GM21737 (cell line): ENCODE measurements at regions not wholly inside any gene's neighbourhood (a gene's known extent, or its start where the extent isn't known, plus 50 kb on each side); places are given as distances from the start of the nearest gene placed in this dataset.

Experiments used
- ATAC-seq: cut with Tn5 transposase; IDR thresholded peaks from one replicate; pipeline ENCODE4 v1.9.1; 2021; ENCODE audit warnings: mild to moderate bottlenecking, moderate library complexity; ENCODE audit not compliant: unreplicated experiment

DNA sequence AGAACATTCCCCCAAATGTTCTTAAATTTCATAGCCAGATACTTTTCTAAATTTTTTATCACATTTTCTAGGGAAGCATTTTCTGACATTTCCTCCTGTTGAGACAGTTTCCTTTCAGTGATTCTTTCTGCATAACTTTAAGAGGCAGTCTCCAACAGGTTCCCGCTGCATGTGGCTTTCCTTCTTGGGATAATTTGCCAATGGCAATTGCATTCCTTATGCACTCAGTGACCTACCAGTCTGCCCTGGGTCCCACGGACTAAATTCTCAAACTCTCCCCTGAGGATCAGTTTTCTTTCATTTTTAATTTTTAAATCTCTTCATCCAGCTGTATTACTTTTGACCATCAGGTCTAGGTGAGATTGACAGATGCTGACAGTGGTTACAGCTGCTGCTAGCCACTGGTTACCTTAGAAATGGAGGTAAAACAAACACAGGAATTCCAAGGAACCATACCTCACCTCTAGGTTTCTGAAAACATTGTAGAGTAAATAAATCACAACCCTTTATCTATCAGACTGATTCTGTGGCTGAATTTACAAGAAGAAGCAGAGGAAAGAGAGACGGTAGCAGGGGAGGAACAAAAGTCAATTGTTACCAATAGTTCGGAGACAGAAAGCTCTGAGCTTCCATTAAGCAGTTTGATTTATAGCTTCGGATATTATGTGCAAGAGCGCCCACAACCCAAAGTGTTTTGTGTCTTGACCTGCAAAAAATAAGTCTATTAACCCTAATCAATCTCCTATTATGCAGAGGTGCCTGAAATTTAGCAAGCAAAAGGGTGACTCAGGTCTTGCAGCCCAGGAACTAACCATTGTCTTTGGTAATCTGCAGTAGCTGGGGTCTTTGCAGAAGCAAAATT, 216.0 kb downstream of the PMP22 start:
- ATAC-seq, result no peak

GRCh38 chr17:15048381-15048780, 216.7 kb downstream of the PMP22 start:
- ATAC-seq, result no peak

- ATAC-seq, result no peak
Measured at GRCh38 chr17:15042311-15042710, 222.8 kb downstream of the PMP22 start.

DNA sequence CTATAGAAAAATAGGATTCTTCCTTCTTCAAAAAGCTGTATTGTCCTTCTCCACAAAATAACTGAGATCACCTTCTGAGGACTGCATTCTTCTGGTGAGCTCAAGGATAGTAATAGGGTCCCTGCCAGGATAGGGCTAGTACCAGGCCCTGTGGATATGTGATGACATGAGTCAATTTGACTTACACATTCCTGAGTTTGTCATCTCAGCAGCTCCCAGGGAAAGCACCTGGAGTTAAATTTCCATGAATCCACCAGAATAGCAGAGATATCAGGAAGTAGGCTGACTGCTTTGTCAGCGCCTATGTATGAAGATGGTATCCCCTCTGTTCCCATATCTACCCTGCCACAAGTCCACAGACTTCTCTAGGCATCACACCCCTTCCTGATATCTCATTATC, 225.8 kb downstream of the PMP22 start:
- ATAC-seq, result no peak

GRCh38 chr17:15038656-15039055, 226.5 kb downstream of the PMP22 start:
- ATAC-seq, result no peak

- ATAC-seq, result no peak
Measured at GRCh38 chr17:15036238-15036637, 228.9 kb downstream of the PMP22 start.

DNA sequence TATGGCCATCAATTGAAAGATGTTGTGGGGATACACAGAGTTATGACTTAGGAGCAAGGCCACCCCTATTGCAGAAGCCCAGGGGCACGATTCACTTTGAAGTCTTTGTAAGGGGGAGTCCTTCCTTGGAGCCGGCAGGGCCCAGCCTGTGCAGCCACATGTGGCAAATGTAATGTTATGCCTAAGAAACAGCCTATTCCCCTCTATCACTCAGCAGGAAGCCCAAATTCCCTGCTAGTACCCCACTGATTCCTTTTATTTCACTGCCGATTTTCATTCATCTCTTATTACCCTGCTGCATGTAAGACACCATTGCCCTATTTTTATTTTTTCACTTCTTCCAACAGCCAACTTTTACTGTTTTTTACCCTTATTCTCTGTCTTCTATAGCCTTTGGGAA, 233.2 kb downstream of the PMP22 start:
- no peak for ATAC-seq

GRCh38 chr17:15029469-15029868, 235.7 kb downstream of the PMP22 start:
- no peak for ATAC-seq

DNA sequence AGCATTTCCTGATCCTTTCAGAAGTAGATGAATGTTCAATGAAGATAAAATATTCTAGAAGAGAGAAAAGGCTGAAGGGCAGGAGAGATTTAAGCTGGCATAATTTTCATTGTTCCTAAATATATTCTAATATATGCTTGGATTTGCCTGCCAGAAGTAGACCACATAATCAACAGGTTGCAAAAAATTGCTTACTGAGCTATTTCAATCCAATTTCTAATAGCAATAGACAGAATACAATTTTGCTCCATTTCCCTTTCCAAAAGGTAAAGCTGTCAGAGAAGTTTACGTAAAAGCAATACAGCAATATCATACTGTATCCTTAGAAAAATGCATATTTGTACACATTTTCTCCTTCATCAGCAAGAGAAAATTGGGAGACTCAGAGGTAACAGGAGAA, 237.3 kb downstream of the PMP22 start:
- no peak for ATAC-seq

GRCh38 chr17:15026088-15026487, 239.0 kb downstream of the PMP22 start:
- ATAC-seq, result no peak

- ATAC-seq, result no peak
Measured at GRCh38 chr17:15023589-15024336, 241.4 kb downstream of the PMP22 start.

GRCh38 chr17:15019158-15019557, 246.0 kb downstream of the PMP22 start:
- no peak for ATAC-seq

DNA sequence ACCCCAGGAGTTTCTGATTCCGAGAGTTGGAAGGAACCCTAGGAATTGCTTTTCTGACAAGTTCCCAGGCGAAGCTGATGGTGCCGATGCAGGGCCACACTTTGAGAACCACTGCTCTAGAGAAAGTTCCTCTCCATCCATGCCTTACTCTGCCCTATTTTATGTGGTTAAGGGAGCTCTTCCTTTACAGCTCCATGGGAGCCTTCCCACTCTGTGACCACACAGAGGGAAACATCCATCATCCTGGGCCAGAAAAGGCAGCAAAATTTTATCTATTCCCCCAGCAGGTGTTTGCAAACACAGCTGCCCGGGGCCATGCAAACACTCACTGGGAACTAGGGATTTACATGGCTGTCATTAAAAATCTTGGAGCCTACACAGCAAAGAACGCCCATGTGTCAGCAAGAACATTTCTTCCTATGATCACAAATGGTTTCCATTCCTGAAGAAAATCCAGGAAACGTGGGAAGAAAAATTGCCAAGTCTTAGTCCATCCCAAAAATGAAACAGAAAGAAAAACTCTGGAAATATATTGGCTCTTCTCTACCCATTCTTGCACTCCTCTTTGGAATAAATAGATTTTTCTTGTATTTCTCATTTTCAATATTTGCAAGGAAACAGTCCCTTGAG, 252.7 kb downstream of the PMP22 start:
- no peak for ATAC-seq

- ATAC-seq, result no peak
Measured at GRCh38 chr17:15009087-15009486, 256.0 kb downstream of the PMP22 start.

DNA sequence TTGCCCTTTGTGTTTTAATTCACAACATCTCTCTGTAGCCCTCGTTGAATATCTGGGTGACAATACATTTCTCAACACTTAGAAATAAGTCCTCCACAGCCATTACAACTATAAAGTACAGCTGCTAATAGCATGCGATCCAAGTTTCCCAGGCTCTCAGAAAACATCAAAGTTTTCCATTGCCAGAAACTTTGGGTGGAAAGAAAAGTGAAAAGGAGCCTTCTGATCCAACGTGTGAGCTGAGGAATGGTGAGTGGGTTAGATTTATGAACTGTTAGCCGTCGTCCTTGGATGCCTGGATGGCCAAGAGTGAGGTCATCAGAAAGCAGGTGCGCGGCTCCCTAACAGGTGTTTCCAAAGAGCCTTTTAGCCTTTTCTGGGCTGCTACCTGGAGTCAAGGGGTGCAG, 258.0 kb downstream of the PMP22 start:
- ATAC-seq, result no peak

DNA sequence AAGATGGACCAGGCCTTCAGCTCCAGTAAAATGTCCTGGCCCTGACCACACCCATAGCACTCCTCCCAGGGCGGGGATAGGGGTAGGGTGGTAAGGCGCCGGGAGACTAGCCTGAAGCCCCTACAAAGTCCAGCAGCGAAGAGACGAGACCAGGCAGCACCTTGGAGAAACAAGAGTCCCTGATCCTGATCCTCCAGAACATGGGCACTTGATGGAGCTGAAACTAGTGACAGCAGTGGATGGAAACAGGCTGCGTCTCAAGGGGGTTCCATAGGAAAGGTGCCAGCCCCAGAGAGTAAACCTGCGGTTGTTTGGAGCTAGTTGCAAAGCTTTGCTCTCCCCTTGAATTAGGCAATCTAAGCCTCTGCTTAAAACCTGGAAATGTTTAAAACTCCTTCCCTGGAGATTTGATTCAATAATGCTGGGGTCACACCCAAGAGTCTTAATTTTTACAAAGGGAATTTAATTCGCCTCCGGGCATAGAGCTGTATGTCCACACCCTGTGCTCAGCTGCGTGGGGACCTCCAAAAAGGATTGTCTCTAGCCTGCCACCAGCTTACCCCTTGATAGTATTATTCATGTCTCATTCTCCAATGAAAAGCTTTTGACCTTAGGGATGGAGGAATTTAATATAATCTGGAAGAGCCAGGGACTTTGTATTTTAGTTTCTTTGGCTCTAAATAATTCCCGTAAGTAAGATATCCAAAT, 258.6 kb downstream of the PMP22 start:
- no peak for ATAC-seq

DNA sequence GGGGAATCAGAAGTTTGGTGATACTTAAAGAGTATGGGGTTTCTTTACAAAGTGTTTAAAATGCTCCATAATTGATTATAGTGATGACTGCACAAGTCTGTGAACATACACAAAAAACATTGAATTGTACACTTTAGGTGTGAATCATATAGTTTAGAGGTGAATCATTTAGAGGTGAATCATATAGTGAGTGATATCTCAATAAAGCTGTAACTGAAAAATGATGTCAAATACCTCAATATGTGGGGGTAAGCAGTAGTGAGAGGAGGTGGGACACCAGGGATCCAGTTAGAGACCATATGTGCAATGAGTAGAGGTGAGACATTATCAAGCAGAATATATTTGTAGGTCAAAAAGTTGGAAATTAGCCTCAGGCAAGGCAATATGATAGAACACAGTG, 264.5 kb downstream of the PMP22 start:
- no peak for ATAC-seq

DNA sequence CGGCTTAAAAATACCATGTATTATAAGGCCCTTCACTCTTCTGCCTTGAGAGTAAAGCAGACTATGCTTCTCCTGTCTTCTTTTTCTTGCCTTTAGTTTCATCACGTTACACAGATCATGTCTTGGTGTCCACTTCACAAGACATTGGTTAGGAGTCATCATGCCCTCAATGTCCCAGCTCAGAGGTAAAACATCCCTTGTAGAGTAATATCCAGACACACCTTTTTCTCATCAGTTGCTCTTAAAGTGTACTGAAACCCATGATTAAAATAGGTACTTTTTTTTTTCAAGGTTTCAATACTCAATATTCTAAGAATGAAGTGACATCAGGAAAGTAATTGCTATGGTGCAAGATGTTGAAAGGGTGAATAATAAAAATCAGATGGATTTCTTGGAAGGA, 267.8 kb downstream of the PMP22 start:
- no peak for ATAC-seq

DNA sequence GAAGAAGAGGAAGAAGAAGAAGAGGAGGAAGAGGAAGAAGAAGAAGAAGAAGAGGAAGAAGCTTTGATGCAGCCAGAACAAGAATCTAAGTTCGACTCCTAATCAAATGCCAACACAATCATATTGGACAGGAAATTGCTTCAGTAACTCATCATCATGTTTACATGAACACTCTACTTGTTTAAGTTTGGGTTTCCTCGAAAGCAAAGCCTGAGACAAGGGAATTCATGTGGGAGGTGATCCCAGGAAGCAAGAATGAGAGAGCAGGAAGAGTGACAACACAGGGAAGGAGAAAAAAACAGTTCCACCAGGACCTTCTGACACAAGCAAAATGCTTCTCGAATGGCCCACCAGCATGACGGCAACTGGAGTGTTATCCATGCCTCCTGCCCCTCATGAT, 279.0 kb downstream of the PMP22 start:
- no peak for ATAC-seq

GRCh38 chr17:14972844-14973243, 292.3 kb downstream of the PMP22 start:
- no peak for ATAC-seq

GRCh38 chr17:14971054-14971453, 294.1 kb downstream of the PMP22 start:
- no peak for ATAC-seq
